GM10266 (cell line): ENCODE measurements at regions not wholly inside any gene's neighbourhood (a gene's known extent, or its start where the extent isn't known, plus 50 kb on each side); places are given as distances from the start of the nearest gene placed in this dataset.
"Not testable (repeated sequence)": the region's sequence is repeated elsewhere in the genome, so short reads cannot be mapped to it uniquely, and the experiment has no call there.

ENCODE experiments used
- DNase-seq: peaks from one replicate; pipeline ENCODE4 v3.0.0; 2012; ENCODE audit errors: extremely low spot score
- CTCF ChIP-seq: IDR thresholded peaks from 2 replicates; pipeline ENCODE4 v1.5.1; 2012; ENCODE audit warnings: mild to moderate bottlenecking, low read depth; ENCODE audit not compliant: control insufficient read depth, insufficient read depth; ENCODE audit errors: missing control alignments

- DNase-seq, result not testable (repeated sequence)
Measured at GRCh38 chr1:83471272-83471671, 527.7 kb downstream of the TTLL7 start.

GRCh38 chr1:83468336-83468735, 530.6 kb downstream of the TTLL7 start:
- DNase-seq, result not testable (repeated sequence)

GRCh38 chr1:83457735-83458248, 541.1 kb downstream of the TTLL7 start:
- not testable (repeated sequence) for DNase-seq

GRCh38 chr1:83457281-83457680, 541.7 kb downstream of the TTLL7 start:
- DNase-seq, result not testable (repeated sequence)

GRCh38 chr1:83455753-83456152, 543.2 kb downstream of the TTLL7 start:
- not testable (repeated sequence) for DNase-seq

- DNase-seq, result not testable (repeated sequence)
Measured at GRCh38 chr1:83445873-83446272, 553.1 kb downstream of the TTLL7 start.

GRCh38 chr1:83442412-83442811, 556.5 kb downstream of the TTLL7 start:
- not testable (repeated sequence) for DNase-seq

GRCh38 chr1:83440586-83440985, 558.3 kb downstream of the TTLL7 start:
- DNase-seq, result not testable (repeated sequence)

- DNase-seq, result not testable (repeated sequence)
Measured at GRCh38 chr1:83440021-83440420, 558.9 kb downstream of the TTLL7 start.

- not testable (repeated sequence) for DNase-seq
Measured at GRCh38 chr1:83438316-83438715, 560.6 kb downstream of the TTLL7 start.

- DNase-seq, result not testable (repeated sequence)
Measured at GRCh38 chr1:83435336-83435735, 563.6 kb downstream of the TTLL7 start.

- not testable (repeated sequence) for DNase-seq
Measured at GRCh38 chr1:83427566-83427965, 571.4 kb downstream of the TTLL7 start.

- DNase-seq, result not testable (repeated sequence)
Measured at GRCh38 chr1:83423382-83423781, 575.5 kb downstream of the TTLL7 start.

GRCh38 chr1:83418558-83418957, 580.4 kb downstream of the TTLL7 start:
- DNase-seq, result no peak

GRCh38 chr1:83413839-83414107, 585.2 kb downstream of the TTLL7 start:
- DNase-seq, result not testable (repeated sequence)

More at GRCh38 chr1:83418558-83418957, 580.4 kb downstream of the TTLL7 start:
- TF ChIP-seq CTCF, result no peak

- not testable (repeated sequence) for DNase-seq
Measured at GRCh38 chr1:83410746-83411413, 588.1 kb downstream of the TTLL7 start.

GRCh38 chr1:83406693-83407371, 592.1 kb downstream of the TTLL7 start:
- not testable (repeated sequence) for DNase-seq

- DNase-seq, result not testable (repeated sequence)
Measured at GRCh38 chr1:83405789-83406188, 593.1 kb downstream of the TTLL7 start.

- not testable (repeated sequence) for DNase-seq
Measured at GRCh38 chr1:83403500-83403899, 595.4 kb downstream of the TTLL7 start.

GRCh38 chr1:83401146-83401545, 597.8 kb downstream of the TTLL7 start:
- DNase-seq, result not testable (repeated sequence)

- DNase-seq, result not testable (repeated sequence)
Measured at GRCh38 chr1:83400173-83400572, 598.8 kb downstream of the TTLL7 start.
